ENCODE measurements at regions not wholly inside any gene's neighbourhood (a gene's known extent, or its start where the extent isn't known, plus 50 kb on each side); places are given as distances from the start of the nearest gene placed in this dataset.

DNA sequence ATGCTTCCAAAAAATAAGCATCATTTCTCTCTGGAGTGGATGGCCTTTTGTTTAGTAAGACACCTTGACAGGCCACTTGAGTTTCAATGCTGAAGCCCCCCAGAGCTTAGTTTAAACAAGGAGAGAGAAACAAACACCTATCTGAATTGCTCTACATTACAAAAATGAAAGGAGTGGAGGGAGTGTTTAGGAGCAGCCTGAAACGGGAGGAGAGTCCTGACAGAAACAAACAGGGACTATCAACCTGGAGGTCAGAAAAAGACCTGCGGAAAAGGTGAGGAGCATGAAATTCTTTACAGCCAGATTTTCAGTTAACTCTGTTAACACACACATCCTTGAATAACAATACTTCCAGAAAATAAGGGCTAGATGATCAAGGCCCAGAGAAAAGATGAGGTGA, 126.2 kb downstream of the NR4A2 start:
- 0 out of 2 replicates have a peak overlapping the region, but pooled peaks have one; percentile 4 for H3K4me3 ChIP-seq
- no peaks in the 10 kb centered on the region for H3K79me2 ChIP-seq (replicated peaks; ENCODE audit: insufficient read depth)
- TF ChIP-seq EZH2phosphoT487 (IDR thresholded peaks at IDR 0.05; ENCODE audit: unreplicated experiment), result no peak
- TF ChIP-seq ZNF331 (CRISPR knock-in tag; IDR thresholded peaks at IDR 0.05; ENCODE audit: low read depth), result no peak
- no peaks in the 10 kb centered on the region for H3F3A ChIP-seq (replicated peaks; ENCODE audit: low read depth)
- Mint-ChIP-seq H3K4me1 (peaks cover 8% of the 10 kb centered on the region), H3K4me3 (no peak overlapping the region), H3K27me3 (ENCODE audit: insufficient read depth, low read depth, poor library complexity) (no peaks in the 10 kb centered on the region), H3K36me3 (ENCODE audit: low read depth) (no peaks in the 10 kb centered on the region), H3K9me3 (no peaks in the 10 kb centered on the region), H3K27ac (peak overlapping the region; percentile 3; the same call in 1 of the 2 replicates)
- ATAC-seq (peak; percentile 59), DNase-seq (ENCODE audit: low spot score) (peak; percentile 34)
- peaks cover 14% of the 10 kb centered on the region for H3K4me1 ChIP-seq (ENCODE audit: insufficient read depth)
- H3K27ac ChIP-seq (ENCODE audit: low read depth), result 0 out of 2 replicates have a peak overlapping the region, but pooled peaks have one; percentile 40
- no peak overlapping the region for H2AFZ ChIP-seq
- H3K9me2 ChIP-seq (ENCODE audit: insufficient read depth), result no peaks in the 10 kb centered on the region
- H3K27me3 ChIP-seq (ENCODE audit: insufficient read depth), result no peaks in the 10 kb centered on the region
- peak overlapping the region; percentile 5; the same call in 1 of the 2 replicates for H3K4me2 ChIP-seq
- H4K20me1 ChIP-seq (replicated peaks; ENCODE audit: insufficient read depth), result no peaks in the 10 kb centered on the region
- no peaks in the 10 kb centered on the region for H3K36me3 ChIP-seq (ENCODE audit: insufficient read depth)

DNA sequence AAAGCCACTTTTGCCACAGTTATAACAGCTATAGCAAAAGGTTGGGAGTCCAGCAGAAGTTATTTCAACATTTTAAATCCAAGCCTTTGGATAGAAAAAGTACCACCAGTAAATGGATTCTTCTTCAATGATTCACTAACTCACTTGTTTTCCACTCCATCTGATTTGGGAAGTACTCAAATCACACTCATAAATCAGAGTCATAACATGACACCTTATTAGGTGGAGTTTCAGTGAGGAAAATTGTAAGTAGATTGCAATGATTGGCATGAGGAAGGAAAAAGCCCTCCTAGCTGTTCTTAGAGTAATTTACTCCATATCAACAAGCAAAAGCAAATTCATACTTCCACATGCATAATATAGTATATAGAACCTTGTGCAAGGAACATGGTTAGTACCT, 132.9 kb downstream of the NR4A2 start:
- ATAC-seq, result no peak
- no peak for TF ChIP-seq POLR2AphosphoS5 (IDR thresholded peaks at IDR 0.05; ENCODE audit: low read depth)
- no peak for TF ChIP-seq NANOG (IDR thresholded peaks at IDR 0.05; ENCODE audit: borderline replicate concordance)
- TF ChIP-seq ZNF331 (CRISPR knock-in tag; IDR thresholded peaks at IDR 0.05; ENCODE audit: low read depth), result no peak
- TF ChIP-seq STAT1 (IDR thresholded peaks at IDR 0.05; ENCODE audit: unreplicated experiment), result no peak
- TF ChIP-seq EZH2phosphoT487 (IDR thresholded peaks at IDR 0.05; ENCODE audit: unreplicated experiment), result no peak
- TF ChIP-seq, protein P1, sequence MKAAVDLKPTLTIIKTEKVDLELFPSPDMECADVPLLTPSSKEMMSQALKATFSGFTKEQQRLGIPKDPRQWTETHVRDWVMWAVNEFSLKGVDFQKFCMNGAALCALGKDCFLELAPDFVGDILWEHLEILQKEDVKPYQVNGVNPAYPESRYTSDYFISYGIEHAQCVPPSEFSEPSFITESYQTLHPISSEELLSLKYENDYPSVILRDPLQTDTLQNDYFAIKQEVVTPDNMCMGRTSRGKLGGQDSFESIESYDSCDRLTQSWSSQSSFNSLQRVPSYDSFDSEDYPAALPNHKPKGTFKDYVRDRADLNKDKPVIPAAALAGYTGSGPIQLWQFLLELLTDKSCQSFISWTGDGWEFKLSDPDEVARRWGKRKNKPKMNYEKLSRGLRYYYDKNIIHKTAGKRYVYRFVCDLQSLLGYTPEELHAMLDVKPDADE (IDR thresholded peaks at IDR 0.05), result no peak
- TF ChIP-seq, protein P2, sequence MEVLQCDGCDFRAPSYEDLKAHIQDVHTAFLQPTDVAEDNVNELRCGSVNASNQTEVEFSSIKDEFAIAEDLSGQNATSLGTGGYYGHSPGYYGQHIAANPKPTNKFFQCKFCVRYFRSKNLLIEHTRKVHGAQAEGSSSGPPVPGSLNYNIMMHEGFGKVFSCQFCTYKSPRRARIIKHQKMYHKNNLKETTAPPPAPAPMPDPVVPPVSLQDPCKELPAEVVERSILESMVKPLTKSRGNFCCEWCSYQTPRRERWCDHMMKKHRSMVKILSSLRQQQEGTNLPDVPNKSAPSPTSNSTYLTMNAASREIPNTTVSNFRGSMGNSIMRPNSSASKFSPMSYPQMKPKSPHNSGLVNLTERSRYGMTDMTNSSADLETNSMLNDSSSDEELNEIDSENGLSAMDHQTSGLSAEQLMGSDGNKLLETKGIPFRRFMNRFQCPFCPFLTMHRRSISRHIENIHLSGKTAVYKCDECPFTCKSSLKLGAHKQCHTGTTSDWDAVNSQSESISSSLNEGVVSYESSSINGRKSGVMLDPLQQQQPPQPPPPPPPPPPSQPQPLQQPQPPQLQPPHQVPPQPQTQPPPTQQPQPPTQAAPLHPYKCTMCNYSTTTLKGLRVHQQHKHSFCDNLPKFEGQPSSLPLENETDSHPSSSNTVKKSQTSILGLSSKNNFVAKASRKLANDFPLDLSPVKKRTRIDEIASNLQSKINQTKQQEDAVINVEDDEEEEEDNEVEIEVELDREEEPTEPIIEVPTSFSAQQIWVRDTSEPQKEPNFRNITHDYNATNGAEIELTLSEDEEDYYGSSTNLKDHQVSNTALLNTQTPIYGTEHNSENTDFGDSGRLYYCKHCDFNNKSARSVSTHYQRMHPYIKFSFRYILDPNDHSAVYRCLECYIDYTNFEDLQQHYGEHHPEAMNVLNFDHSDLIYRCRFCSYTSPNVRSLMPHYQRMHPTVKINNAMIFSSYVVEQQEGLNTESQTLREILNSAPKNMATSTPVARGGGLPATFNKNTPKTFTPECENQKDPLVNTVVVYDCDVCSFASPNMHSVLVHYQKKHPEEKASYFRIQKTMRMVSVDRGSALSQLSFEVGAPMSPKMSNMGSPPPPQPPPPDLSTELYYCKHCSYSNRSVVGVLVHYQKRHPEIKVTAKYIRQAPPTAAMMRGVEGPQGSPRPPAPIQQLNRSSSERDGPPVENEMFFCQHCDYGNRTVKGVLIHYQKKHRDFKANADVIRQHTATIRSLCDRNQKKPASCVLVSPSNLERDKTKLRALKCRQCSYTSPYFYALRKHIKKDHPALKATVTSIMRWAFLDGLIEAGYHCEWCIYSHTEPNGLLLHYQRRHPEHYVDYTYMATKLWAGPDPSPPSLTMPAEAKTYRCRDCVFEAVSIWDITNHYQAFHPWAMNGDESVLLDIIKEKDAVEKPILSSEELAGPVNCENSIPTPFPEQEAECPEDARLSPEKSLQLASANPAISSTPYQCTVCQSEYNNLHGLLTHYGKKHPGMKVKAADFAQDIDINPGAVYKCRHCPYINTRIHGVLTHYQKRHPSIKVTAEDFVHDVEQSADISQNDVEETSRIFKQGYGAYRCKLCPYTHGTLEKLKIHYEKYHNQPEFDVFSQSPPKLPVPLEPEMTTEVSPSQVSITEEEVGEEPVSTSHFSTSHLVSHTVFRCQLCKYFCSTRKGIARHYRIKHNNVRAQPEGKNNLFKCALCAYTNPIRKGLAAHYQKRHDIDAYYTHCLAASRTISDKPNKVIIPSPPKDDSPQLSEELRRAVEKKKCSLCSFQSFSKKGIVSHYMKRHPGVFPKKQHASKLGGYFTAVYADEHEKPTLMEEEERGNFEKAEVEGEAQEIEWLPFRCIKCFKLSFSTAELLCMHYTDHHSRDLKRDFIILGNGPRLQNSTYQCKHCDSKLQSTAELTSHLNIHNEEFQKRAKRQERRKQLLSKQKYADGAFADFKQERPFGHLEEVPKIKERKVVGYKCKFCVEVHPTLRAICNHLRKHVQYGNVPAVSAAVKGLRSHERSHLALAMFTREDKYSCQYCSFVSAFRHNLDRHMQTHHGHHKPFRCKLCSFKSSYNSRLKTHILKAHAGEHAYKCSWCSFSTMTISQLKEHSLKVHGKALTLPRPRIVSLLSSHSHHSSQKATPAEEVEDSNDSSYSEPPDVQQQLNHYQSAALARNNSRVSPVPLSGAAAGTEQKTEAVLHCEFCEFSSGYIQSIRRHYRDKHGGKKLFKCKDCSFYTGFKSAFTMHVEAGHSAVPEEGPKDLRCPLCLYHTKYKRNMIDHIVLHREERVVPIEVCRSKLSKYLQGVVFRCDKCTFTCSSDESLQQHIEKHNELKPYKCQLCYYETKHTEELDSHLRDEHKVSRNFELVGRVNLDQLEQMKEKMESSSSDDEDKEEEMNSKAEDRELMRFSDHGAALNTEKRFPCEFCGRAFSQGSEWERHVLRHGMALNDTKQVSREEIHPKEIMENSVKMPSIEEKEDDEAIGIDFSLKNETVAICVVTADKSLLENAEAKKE (CRISPR knock-in tag; IDR thresholded peaks at IDR 0.05), result no peak
- no peak for TF ChIP-seq CREB1 (CRISPR knock-in tag; IDR thresholded peaks at IDR 0.05; ENCODE audit: low read depth)
- TF ChIP-seq, protein P3, sequence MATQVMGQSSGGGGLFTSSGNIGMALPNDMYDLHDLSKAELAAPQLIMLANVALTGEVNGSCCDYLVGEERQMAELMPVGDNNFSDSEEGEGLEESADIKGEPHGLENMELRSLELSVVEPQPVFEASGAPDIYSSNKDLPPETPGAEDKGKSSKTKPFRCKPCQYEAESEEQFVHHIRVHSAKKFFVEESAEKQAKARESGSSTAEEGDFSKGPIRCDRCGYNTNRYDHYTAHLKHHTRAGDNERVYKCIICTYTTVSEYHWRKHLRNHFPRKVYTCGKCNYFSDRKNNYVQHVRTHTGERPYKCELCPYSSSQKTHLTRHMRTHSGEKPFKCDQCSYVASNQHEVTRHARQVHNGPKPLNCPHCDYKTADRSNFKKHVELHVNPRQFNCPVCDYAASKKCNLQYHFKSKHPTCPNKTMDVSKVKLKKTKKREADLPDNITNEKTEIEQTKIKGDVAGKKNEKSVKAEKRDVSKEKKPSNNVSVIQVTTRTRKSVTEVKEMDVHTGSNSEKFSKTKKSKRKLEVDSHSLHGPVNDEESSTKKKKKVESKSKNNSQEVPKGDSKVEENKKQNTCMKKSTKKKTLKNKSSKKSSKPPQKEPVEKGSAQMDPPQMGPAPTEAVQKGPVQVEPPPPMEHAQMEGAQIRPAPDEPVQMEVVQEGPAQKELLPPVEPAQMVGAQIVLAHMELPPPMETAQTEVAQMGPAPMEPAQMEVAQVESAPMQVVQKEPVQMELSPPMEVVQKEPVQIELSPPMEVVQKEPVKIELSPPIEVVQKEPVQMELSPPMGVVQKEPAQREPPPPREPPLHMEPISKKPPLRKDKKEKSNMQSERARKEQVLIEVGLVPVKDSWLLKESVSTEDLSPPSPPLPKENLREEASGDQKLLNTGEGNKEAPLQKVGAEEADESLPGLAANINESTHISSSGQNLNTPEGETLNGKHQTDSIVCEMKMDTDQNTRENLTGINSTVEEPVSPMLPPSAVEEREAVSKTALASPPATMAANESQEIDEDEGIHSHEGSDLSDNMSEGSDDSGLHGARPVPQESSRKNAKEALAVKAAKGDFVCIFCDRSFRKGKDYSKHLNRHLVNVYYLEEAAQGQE (IDR thresholded peaks at IDR 0.05; ENCODE audit: unreplicated experiment), result no peak

More for the DNA sequence above, 132.9 kb downstream of the NR4A2 start:
- Histone ChIP-seq H3K36me3 (ENCODE audit: insufficient read depth) (no peaks in the 10 kb centered on the region), H3K4me3 (no peak overlapping the region), H3K4me2 (no peak overlapping the region), H3K9me2 (ENCODE audit: insufficient read depth) (no peaks in the 10 kb centered on the region), H3K79me2 (replicated peaks; ENCODE audit: insufficient read depth) (no peaks in the 10 kb centered on the region), H3K27me3 (ENCODE audit: insufficient read depth) (no peaks in the 10 kb centered on the region), H3K4me1 (ENCODE audit: insufficient read depth) (no peaks in the 10 kb centered on the region), H3K27ac (ENCODE audit: low read depth) (no peak overlapping the region), H3F3A (replicated peaks; ENCODE audit: low read depth) (no peaks in the 10 kb centered on the region), H2AFZ (no peak overlapping the region), H4K20me1 (replicated peaks; ENCODE audit: insufficient read depth) (no peaks in the 10 kb centered on the region)
- Mint-ChIP-seq H3K36me3 (ENCODE audit: low read depth) (0 out of 3 replicates have a peak, but pooled peaks cover under 1% of the 10 kb centered on the region), H3K27ac (no peak overlapping the region), H3K27me3 (ENCODE audit: insufficient read depth, low read depth, poor library complexity) (no peaks in the 10 kb centered on the region), H3K4me1 (no peaks in the 10 kb centered on the region), H3K4me3 (no peak overlapping the region), H3K9me3 (no peaks in the 10 kb centered on the region)
- DNase-seq (ENCODE audit: low spot score), result no peak

Measured in GM23338 (cell line).